AG09309 (cell line): ENCODE measurements at regions not wholly inside any gene's neighbourhood (a gene's known extent, or its start where the extent isn't known, plus 50 kb on each side); places are given as distances from the start of the nearest gene placed in this dataset.
"Not testable (repeated sequence)": the region's sequence is repeated elsewhere in the genome, so short reads cannot be mapped to it uniquely, and the experiment has no call there.

Experiments used
- DNase-seq: peaks from one replicate; pipeline ENCODE4 v3.0.0-alpha.2; 2010; ENCODE audit warnings: low read depth
- H3K4me3 ChIP-seq: 2 replicates; pipeline ENCODE4 v1.5.1; 2011; ENCODE audit warnings: mild to moderate bottlenecking, low read depth, low read length, moderate library complexity; ENCODE audit not compliant: control insufficient read depth
- TF ChIP-seq, protein P1 (sequence below): IDR thresholded peaks from 2 replicates; pipeline ENCODE4 v1.5.1; 2011; ENCODE audit warnings: mild to moderate bottlenecking, low read depth, low read length, inconsistent platforms; ENCODE audit not compliant: insufficient read depth, control insufficient read depth; ENCODE audit errors: missing control alignments

DNA sequence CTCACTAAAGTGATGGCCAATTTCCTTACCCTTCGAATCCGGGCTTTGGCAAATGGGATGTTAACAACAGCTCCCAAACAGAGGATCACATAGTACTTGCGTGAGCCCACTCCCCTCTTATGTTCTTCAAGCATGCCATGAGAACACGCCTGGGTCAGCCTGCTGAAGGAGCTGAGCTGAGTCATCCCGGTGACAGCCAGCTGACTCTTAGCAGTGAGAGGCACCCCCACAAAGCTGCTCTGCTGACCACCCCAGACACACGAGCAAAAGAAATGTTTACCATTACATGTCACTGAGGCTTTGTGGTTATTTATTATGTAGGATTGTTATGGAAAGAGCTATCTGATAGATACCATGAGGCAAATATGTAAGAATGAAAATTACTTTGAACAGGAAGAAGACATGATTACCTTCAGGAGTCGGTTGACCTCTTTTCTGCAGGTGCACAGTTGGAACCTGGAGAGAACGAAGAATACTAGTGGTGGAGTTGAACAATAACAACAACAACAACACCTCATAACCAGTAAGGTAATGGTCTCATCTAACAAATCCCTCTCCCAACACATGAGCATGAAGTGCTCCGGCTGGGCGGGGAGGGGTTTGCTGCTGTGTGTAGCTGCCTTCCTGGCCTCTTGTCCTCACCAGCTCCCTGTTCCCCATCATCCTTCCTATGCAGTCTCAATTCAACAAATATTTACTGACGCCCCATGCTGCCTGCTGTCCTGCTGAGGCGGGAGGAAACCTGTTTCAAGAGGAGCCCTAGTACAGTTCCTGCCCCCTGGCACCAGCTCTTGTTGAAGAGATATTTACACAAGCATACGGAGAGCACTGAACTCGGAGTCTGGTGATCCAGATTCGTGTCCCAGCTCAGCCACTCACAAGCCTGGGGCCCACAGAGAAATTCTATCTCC is 69.4 kb upstream of the LHFPL2 start:
- H3K4me3 ChIP-seq, result no peak overlapping the region
- DNase-seq, result no peak
- TF ChIP-seq, protein P1, sequence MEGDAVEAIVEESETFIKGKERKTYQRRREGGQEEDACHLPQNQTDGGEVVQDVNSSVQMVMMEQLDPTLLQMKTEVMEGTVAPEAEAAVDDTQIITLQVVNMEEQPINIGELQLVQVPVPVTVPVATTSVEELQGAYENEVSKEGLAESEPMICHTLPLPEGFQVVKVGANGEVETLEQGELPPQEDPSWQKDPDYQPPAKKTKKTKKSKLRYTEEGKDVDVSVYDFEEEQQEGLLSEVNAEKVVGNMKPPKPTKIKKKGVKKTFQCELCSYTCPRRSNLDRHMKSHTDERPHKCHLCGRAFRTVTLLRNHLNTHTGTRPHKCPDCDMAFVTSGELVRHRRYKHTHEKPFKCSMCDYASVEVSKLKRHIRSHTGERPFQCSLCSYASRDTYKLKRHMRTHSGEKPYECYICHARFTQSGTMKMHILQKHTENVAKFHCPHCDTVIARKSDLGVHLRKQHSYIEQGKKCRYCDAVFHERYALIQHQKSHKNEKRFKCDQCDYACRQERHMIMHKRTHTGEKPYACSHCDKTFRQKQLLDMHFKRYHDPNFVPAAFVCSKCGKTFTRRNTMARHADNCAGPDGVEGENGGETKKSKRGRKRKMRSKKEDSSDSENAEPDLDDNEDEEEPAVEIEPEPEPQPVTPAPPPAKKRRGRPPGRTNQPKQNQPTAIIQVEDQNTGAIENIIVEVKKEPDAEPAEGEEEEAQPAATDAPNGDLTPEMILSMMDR, result no peak

DNA sequence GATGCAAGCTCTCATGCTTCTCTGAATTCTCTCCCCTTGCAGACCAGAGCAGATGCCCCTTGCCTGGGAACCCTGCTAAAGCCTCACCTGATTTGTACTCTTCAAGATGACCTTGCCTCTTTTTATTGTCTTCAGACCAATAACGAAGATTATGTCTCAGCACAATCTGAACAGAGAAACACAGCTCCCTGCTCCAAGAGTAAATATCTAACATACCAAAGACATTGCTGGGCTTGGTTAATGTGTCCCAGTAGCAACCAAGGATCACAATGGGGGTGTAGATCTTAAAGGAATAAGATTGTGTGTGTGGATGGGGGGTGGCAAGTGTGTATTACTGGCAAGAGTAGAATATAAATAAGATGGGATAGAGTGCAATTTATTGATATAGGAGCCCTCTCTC is 67.6 kb upstream of the LHFPL2 start:
- H3K4me3 ChIP-seq, result no peak overlapping the region
- DNase-seq, result no peak
- TF ChIP-seq, protein P1, result no peak

DNA sequence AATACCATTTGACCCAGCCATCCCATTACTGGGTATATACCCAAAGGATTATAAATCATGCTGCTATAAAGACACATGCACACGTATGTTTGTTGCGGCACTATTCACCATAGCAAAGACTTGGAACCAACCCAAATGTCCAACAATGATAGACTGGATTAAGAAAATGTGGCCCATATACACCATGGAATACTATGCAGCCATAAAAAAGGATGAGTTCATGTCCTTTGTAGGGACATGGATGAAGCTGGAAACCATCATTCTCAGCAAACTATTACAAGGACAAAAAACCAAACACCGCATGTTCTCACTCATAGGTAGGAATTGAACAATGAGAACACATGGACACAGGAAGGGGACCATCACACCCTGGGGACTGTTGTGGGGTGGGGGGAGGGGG is 66.8 kb upstream of the LHFPL2 start:
- not testable (repeated sequence) for DNase-seq, H3K4me3 ChIP-seq

DNA sequence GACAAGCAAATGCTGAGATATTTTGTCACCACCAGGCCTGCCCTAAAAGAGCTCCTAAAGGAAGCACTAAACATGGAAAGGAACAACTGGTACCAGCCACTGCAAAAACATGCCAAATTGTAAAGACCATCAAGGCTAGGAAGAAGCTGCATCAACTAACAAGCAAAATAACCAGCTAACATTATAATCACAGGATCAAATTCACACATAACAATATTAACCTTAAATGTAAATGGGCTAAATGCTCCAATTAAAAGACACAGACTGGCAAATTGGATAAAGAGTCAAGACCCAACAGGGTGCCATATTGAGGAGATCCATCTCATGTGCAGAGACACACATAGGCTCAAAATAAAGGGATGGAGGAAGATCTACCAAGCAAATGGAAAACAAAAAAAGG is 63.1 kb upstream of the LHFPL2 start:
- H3K4me3 ChIP-seq, DNase-seq: not testable (repeated sequence)

DNA sequence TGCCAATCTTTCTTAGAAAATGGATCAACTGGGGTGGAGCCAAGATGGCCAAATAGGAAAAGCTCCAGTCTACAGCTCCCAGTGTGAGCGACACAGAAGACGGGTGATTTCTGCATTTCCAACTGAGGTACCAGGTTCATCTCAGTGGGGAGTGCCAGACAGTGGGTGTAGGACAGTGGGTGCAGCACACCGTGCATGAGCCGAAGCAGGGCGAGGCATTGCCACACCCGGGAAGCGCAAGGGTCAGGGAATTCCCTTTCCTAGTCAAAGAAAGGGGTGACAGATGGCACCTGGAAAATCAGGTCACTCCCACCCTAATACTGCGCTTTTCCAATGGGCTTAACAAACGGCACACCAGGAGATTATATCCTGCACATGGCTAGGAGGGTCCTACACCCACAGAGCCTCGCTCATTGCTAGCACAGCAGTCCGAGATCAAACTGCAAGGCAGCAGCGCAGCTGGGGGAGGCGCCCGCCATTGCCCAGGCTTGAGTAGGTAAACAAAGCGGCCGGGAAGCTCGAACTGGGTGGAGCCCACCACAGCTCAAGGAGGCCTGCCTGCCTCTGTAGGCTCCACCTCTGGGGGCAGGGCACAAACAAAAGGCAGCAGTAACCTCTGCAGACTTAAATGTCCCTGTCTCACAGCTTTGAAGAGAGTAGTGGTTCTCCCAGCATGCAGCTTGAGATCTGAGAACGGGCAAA is 61.3 kb upstream of the LHFPL2 start:
- DNase-seq, H3K4me3 ChIP-seq: not testable (repeated sequence)

DNA sequence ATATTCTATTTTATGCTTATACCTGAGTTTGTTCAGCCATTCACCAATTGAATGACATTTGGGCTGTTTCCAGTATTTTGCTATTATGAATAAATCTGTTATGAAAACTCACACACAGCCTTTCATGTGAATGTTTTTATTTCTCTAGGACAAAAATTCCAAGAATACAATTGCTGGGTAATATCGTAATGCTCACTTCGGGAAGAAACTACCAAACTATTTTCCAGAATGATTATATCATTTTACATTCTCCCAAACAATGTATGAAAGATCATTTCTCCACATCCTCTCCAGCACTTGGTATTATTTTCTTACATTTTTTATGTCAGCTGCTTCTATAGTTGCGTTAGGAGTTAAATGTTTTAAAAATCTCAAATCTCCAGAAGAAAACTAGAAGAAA is 58.3 kb upstream of the LHFPL2 start:
- no peak for DNase-seq
- no peak overlapping the region for H3K4me3 ChIP-seq
- TF ChIP-seq, protein P1, result no peak

DNA sequence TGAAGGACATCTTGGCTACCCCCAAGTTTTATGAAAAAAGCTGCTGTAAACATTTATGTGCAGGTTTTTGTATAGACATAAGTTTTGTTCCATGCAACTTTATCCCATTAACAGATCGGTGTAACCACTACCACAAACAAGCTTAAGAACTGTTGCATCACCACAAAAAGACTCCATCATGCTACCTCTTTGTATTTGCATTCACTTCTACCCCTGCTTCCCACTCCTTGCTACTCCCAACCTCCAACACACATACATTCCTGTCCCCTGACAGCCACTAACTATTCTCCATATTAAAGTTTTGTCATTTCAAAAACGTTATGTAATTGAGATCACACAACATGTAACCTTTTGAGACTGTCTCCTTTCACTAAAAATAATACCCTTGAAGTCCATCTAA is 57.8 kb upstream of the LHFPL2 start:
- H3K4me3 ChIP-seq, result no peak overlapping the region
- TF ChIP-seq, protein P1, result no peak
- DNase-seq, result no peak

DNA sequence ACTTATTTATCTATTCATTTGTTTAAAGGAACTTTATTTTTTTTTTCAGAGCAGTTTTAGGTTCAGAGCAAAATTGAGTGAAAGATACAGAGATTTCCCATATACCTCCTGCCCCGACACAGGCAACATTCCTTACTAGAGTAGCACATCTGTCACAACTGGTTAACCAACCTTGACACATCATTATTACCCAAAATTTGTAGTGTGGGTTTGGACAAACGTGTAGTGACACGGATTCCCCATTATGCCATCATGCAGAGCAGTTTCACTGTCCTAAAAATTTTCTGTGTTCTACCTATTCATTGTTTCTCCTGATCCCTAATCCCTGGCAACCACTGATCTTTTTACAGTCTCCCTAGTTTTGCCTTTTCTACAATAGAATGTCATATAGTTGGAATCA is 57.3 kb upstream of the LHFPL2 start:
- TF ChIP-seq, protein P1, result no peak
- H3K4me3 ChIP-seq, result no peak overlapping the region
- no peak for DNase-seq
